GM23248 (cell line): ENCODE measurements at regions not wholly inside any gene's neighbourhood (a gene's known extent, or its start where the extent isn't known, plus 50 kb on each side); places are given as distances from the start of the nearest gene placed in this dataset.

Experiments
- DNase-seq: peaks from one replicate; pipeline ENCODE4 v3.0.0-alpha.2; 2015
- H2AFZ ChIP-seq: fragments of 200-600 bp; sonication (generic); 2 replicates; pipeline ENCODE4 v1.6.1; 2016; ENCODE audit warnings: antibody characterized with exemption
- H3F3A ChIP-seq: fragments of 200-600 bp; sonication (generic); 2 replicates; pipeline ENCODE4 v1.6.1; 2016; ENCODE audit warnings: mild to moderate bottlenecking, antibody characterized with exemption, mixed run types; ENCODE audit not compliant: insufficient read depth
- H3K27ac ChIP-seq: fragments of 200-600 bp; sonication (generic); 2 replicates; pipeline ENCODE4 v1.5.1; 2016; ENCODE audit warnings: mild to moderate bottlenecking
- H3K27me3 ChIP-seq: fragments of 200-600 bp; sonication (generic); replicated peaks from 2 replicates; pipeline ENCODE4 v1.6.1; 2016; ENCODE audit warnings: mild to moderate bottlenecking; ENCODE audit not compliant: insufficient read depth
- H3K36me3 ChIP-seq: fragments of 200-600 bp; sonication (generic); 2 replicates; pipeline ENCODE4 v1.6.1; 2016; ENCODE audit warnings: low read depth, mild to moderate bottlenecking
- H3K4me1 ChIP-seq: fragments of 200-600 bp; sonication (generic); 2 replicates; pipeline ENCODE4 v1.6.1; 2016; ENCODE audit warnings: mild to moderate bottlenecking; ENCODE audit not compliant: insufficient read depth
- H3K4me2 ChIP-seq: fragments of 200-600 bp; sonication (generic); one replicate; pipeline ENCODE4 v1.6.1; 2016; ENCODE audit warnings: mild to moderate bottlenecking; ENCODE audit not compliant: unreplicated experiment
- H3K4me3 ChIP-seq: fragments of 200-600 bp; sonication (generic); 2 replicates; pipeline ENCODE4 v1.5.1; 2016; ENCODE audit warnings: mild to moderate bottlenecking
- H3K79me2 ChIP-seq: fragments of 200-600 bp; sonication (generic); 2 replicates; pipeline ENCODE4 v1.6.1; 2016; ENCODE audit warnings: mild to moderate bottlenecking; ENCODE audit not compliant: insufficient read depth
- H3K9ac ChIP-seq: fragments of 200-600 bp; sonication (generic); 2 replicates; pipeline ENCODE4 v1.6.1; 2016; ENCODE audit warnings: mild to moderate bottlenecking
- H3K9me2 ChIP-seq: fragments of 200-600 bp; sonication (generic); 2 replicates; pipeline ENCODE4 v1.6.1; 2016; ENCODE audit warnings: mixed run types, mild to moderate bottlenecking, moderate library complexity; ENCODE audit not compliant: insufficient read depth
- H3K9me3 ChIP-seq: fragments of 200-600 bp; sonication (generic); one replicate; pipeline ENCODE4 v1.6.1; 2017; ENCODE audit warnings: low read depth
- H4K20me1 ChIP-seq: fragments of 200-600 bp; sonication (generic); 2 replicates; pipeline ENCODE4 v1.6.0; 2016; ENCODE audit not compliant: insufficient read depth
- EZH2 ChIP-seq: fragments of 200-600 bp; sonication (generic); IDR thresholded peaks from 2 replicates; pipeline ENCODE4 v1.6.1; 2018; ENCODE audit warnings: antibody characterized with exemption, mild to moderate bottlenecking; ENCODE audit not compliant: insufficient read depth, poor library complexity, severe bottlenecking
- EZH2phosphoT487 ChIP-seq: fragments of 200-600 bp; sonication (generic); IDR thresholded peaks from 2 replicates; pipeline ENCODE4 v1.6.1; 2018; ENCODE audit warnings: antibody characterized with exemption, moderate library complexity, mild to moderate bottlenecking, low read depth; ENCODE audit not compliant: insufficient read depth
- WGBS, 2 experiments: methylation state at CpG; one replicate each; pipeline ENCODE4 v1.1.6; 2015 to 2017; ENCODE audit warnings: low lambda C conversion rate in 2 of 2, low coverage in 1 of 2; ENCODE audit errors: missing lambda C conversion rate in 2 of 2; 5-methylcytosine and 5-hydroxymethylcytosine counted together
- in situ Hi-C: fragments of 300-500 bp; cut with MboI; formaldehyde crosslinking; loops from 2 replicates; pipeline ENCODE4 v1.15.0; 2020

- Histone ChIP-seq H3K4me3 (no peak overlapping the region), H3K9ac (no peak overlapping the region)
- no peak for DNase-seq
Measured at GRCh38 chr20:23217023-23217422, 130.9 kb upstream of the CD93 start.

GRCh38 chr20:23215344-23215995, 129.3 kb upstream of the CD93 start:
- DNase-seq = no peak
- Histone ChIP-seq H3K36me3 (no peaks in the 10 kb centered on the region), H2AFZ (no peak overlapping the region), H3K4me1 (no peaks in the 10 kb centered on the region), H3K27me3 (no peaks in the 10 kb centered on the region), H3F3A (no peaks in the 10 kb centered on the region), H3K4me3 (no peak overlapping the region), H3K79me2 (no peaks in the 10 kb centered on the region), H3K9me3 (no peaks in the 10 kb centered on the region), H3K4me2 (no peak overlapping the region), H3K9ac (no peak overlapping the region), H3K27ac (no peak overlapping the region), H3K9me2 (no peaks in the 10 kb centered on the region), H4K20me1 (no peaks in the 10 kb centered on the region)
- 78 to 84% methylated on average over 6 of the region's 6 CpGs for WGBS, 2 experiments
- no peak for TF ChIP-seq EZH2
- TF ChIP-seq EZH2phosphoT487 = no peak
- in situ Hi-C loops = no loop called here

More at GRCh38 chr20:23217023-23217422, 130.9 kb upstream of the CD93 start:
- Histone ChIP-seq H4K20me1 (no peaks in the 10 kb centered on the region), H3K79me2 (no peaks in the 10 kb centered on the region), H3K27me3 (no peaks in the 10 kb centered on the region), H3F3A (no peaks in the 10 kb centered on the region), H3K4me1 (no peaks in the 10 kb centered on the region), H3K27ac (no peak overlapping the region), H3K9me3 (no peaks in the 10 kb centered on the region), H3K4me2 (no peak overlapping the region), H2AFZ (no peak overlapping the region), H3K36me3 (no peaks in the 10 kb centered on the region), H3K9me2 (no peaks in the 10 kb centered on the region)
- in situ Hi-C loops = no loop called here
- 97 to 100% methylated on average over 2 of the region's 2 CpGs for WGBS, 2 experiments
- TF ChIP-seq EZH2phosphoT487 (no peak), EZH2 (no peak)

- no peaks in the 10 kb centered on the region for H3K9me3 ChIP-seq
- no peaks in the 10 kb centered on the region for H3K27me3 ChIP-seq
- H3K9ac ChIP-seq = no peak overlapping the region
- WGBS, 2 experiments = 90 to 92% methylated on average over 5 of the region's 5 CpGs
- DNase-seq = no peak
- no peak overlapping the region for H3K4me2 ChIP-seq
- H3F3A ChIP-seq = no peaks in the 10 kb centered on the region
- H3K4me3 ChIP-seq = no peak overlapping the region
- H3K36me3 ChIP-seq = no peaks in the 10 kb centered on the region
- H3K27ac ChIP-seq = no peak overlapping the region
- in situ Hi-C loops = no loop called here
- TF ChIP-seq EZH2 (no peak), EZH2phosphoT487 (no peak)
- no peaks in the 10 kb centered on the region for H3K4me1 ChIP-seq
- no peaks in the 10 kb centered on the region for H3K9me2 ChIP-seq
- no peak overlapping the region for H2AFZ ChIP-seq
- H4K20me1 ChIP-seq = no peaks in the 10 kb centered on the region
- H3K79me2 ChIP-seq = no peaks in the 10 kb centered on the region
Measured at GRCh38 chr20:23214903-23215302, 128.8 kb upstream of the CD93 start.

DNA sequence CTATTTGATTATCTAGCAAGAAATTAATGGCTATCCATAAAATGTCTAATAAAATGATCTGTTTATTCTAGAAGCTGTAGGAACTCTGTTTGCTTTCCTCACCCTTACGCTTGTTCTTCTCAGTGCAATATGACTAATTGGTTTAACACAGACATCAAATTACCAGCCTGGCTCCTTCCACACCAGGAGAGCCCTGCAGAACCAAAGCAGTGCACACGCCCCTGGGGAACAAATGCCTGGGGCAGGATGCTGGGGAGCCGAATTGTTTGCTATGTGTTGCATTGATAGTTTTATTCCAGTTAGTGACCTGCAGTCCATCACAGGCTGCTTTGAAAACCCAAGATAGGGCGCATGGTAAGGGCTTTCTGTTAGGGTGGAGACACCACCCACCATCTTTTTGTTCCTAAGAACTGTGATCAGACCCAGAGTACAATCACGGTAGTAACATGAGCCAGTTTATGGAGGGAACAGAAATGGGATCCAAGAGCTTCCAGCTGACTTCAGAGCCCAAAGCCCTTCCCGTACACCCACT, 126.4 kb upstream of the CD93 start:
- TF ChIP-seq EZH2phosphoT487 = no peak
- no peak for TF ChIP-seq EZH2
- Histone ChIP-seq H3K4me2 (no peak overlapping the region), H3K27me3 (no peaks in the 10 kb centered on the region), H4K20me1 (no peaks in the 10 kb centered on the region), H3K9me2 (no peaks in the 10 kb centered on the region), H3K27ac (no peak overlapping the region), H3K4me3 (no peak overlapping the region), H3K36me3 (no peaks in the 10 kb centered on the region), H3K9ac (no peak overlapping the region), H3K4me1 (no peaks in the 10 kb centered on the region), H3K9me3 (no peaks in the 10 kb centered on the region), H3F3A (no peaks in the 10 kb centered on the region), H2AFZ (no peak overlapping the region), H3K79me2 (no peaks in the 10 kb centered on the region)
- WGBS, 2 experiments = 71 to 72% methylated on average over 6 of the region's 6 CpGs
- no peak for DNase-seq
- in situ Hi-C loops = no loop called here
